ENCODE measurements at regions not wholly inside any gene's neighbourhood (a gene's known extent, or its start where the extent isn't known, plus 50 kb on each side); places are given as distances from the start of the nearest gene placed in this dataset.

DNA sequence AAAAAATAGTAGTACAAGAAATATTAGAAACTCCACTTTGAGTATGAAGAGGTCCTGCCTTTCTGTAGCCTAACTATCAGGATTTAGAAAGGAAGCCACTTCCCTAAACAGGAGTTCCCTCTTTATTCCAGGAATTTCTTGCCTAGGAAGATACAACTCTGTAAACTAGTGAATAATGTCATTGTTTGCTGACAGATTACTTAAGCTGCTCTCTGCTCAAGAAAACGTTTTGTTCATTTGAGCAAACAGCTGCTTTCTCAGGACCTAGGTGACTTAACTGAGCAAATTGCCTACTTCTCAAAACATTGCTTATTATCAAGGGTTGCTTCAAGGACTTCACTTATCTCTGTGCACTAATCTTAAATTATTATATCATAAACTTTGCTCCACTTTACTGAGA lies 1419.4 kb upstream of the SLC10A2 start:
- intact Hi-C loops (cut with DNase I; ENCODE audit: low total_unique reads) = no loop called here
- H3K4me1 ChIP-seq = no peaks in the 10 kb centered on the region
- DNase-seq = no peak
- no peaks in the 10 kb centered on the region for H3K27me3 ChIP-seq
- no peak overlapping the region for H3K4me3 ChIP-seq
- H3K9me3 ChIP-seq = no peaks in the 10 kb centered on the region
- TF ChIP-seq POLR2A (IDR thresholded peaks at IDR 0.05) (no peak), CTCF (IDR thresholded peaks at IDR 0.05) (no peak)
- no peaks in the 10 kb centered on the region for H3K36me3 ChIP-seq
- H3K27ac ChIP-seq = no peak overlapping the region

DNA sequence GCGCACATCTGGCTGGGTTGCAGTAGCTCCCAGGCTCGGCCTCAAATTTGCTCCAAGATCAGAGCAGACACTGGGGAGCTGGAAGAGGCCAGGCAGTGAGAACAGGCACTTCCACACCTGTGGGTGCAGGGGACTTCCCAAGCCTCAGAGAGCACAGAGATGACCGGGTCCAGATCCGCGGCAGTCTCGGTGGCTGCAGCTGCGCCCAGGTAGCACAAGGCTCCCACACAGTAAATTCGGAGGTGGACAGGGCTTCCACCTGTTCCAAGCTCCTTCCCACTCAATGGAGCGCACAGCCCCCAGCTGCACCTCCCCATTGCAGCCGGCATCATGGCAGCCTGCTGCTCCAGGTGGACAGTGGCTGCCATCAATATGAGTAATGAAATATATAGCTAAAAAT lies 1417.4 kb upstream of the SLC10A2 start:
- H3K4me1 ChIP-seq = no peaks in the 10 kb centered on the region
- H3K36me3 ChIP-seq = no peaks in the 10 kb centered on the region
- intact Hi-C loops (cut with DNase I; ENCODE audit: low total_unique reads) = no loop called here
- H3K9me3 ChIP-seq = no peaks in the 10 kb centered on the region
- no peak overlapping the region for H3K27ac ChIP-seq
- no peaks in the 10 kb centered on the region for H3K27me3 ChIP-seq
- no peak overlapping the region for H3K4me3 ChIP-seq
- TF ChIP-seq POLR2A (IDR thresholded peaks at IDR 0.05) (no peak), CTCF (IDR thresholded peaks at IDR 0.05) (no peak)
- no peak for DNase-seq

- Histone ChIP-seq H3K4me1 (no peaks in the 10 kb centered on the region), H3K27ac (no peak overlapping the region), H3K9me3 (no peaks in the 10 kb centered on the region), H3K36me3 (no peaks in the 10 kb centered on the region), H3K27me3 (no peaks in the 10 kb centered on the region), H3K4me3 (no peak overlapping the region)
- intact Hi-C loops (cut with DNase I; ENCODE audit: low total_unique reads) = no loop called here
- TF ChIP-seq POLR2A (IDR thresholded peaks at IDR 0.05) = no peak
- no peak for TF ChIP-seq CTCF (IDR thresholded peaks at IDR 0.05)
- no peak for DNase-seq
Measured at GRCh38 chr13:104477261-104477660, 1411.0 kb upstream of the SLC10A2 start.

- TF ChIP-seq POLR2A (IDR thresholded peaks at IDR 0.05) (no peak), CTCF (IDR thresholded peaks at IDR 0.05) (no peak)
- Histone ChIP-seq H3K36me3 (no peaks in the 10 kb centered on the region), H3K9me3 (no peaks in the 10 kb centered on the region), H3K27ac (no peak overlapping the region), H3K4me3 (no peak overlapping the region), H3K27me3 (no peaks in the 10 kb centered on the region), H3K4me1 (no peaks in the 10 kb centered on the region)
- DNase-seq = no peak
- intact Hi-C loops (cut with DNase I; ENCODE audit: low total_unique reads) = no loop called here
Measured at GRCh38 chr13:104473936-104474335, 1407.7 kb upstream of the SLC10A2 start.

DNA sequence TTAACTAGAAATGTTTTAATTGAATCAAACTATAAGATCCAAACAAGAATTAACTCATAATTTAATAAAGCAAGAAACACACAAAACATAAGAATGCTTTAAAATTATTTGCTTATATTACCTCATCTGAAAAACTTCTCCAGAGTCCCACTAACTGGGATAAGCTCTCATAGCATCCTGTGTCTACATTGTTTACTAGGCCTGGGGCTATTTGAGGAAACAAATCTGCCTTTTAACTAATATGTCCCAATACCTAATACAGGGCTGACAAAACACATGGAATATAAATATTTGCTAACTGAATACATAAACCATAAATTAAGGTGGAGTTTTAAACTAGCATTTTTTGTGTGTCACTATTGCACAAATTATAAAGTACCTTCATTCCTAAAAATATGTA lies 1399.8 kb upstream of the SLC10A2 start:
- H3K4me1 ChIP-seq = no peaks in the 10 kb centered on the region
- intact Hi-C loops (cut with DNase I; ENCODE audit: low total_unique reads) = no loop called here
- no peaks in the 10 kb centered on the region for H3K36me3 ChIP-seq
- H3K9me3 ChIP-seq = no peaks in the 10 kb centered on the region
- H3K27ac ChIP-seq = no peak overlapping the region
- DNase-seq = no peak
- TF ChIP-seq POLR2A (IDR thresholded peaks at IDR 0.05) = no peak
- TF ChIP-seq CTCF (IDR thresholded peaks at IDR 0.05) = no peak
- H3K4me3 ChIP-seq = no peak overlapping the region
- H3K27me3 ChIP-seq = no peaks in the 10 kb centered on the region
